NCI-H2081 treated with DMSO at 0.1 percent for 48 hours (cell line): ENCODE measurements at regions not wholly inside any gene's neighbourhood (a gene's known extent, or its start where the extent isn't known, plus 50 kb on each side); places are given as distances from the start of the nearest gene placed in this dataset.

Source experiments
- DNase-seq: peaks from one replicate; lab custom pipeline; 2025; lab: John Stamatoyannopoulos, UW

GRCh38 chr15:46441294-46442062 lies 806.6 kb downstream of the SQOR start:
- no peak for DNase-seq

DNA sequence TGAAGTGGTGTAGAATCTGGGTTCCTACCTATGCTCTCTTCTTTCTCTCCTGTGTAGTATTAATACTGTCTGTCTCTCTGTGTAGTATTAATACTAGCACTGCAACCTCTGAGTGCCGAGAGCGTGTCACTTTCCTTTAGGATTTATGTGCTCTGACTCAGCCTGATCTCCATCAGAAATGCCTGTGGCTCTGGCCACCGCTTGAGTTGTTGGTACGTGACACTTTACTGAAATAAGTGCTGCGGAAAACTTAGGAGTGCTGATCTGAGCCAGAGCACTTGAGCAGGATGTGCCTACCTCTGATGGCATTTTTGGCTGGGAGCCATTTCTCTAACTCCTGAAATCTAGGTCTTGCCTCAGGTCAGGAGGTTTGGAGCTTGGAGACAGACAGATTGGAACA lies 807.4 kb downstream of the SQOR start:
- no peak for DNase-seq

DNA sequence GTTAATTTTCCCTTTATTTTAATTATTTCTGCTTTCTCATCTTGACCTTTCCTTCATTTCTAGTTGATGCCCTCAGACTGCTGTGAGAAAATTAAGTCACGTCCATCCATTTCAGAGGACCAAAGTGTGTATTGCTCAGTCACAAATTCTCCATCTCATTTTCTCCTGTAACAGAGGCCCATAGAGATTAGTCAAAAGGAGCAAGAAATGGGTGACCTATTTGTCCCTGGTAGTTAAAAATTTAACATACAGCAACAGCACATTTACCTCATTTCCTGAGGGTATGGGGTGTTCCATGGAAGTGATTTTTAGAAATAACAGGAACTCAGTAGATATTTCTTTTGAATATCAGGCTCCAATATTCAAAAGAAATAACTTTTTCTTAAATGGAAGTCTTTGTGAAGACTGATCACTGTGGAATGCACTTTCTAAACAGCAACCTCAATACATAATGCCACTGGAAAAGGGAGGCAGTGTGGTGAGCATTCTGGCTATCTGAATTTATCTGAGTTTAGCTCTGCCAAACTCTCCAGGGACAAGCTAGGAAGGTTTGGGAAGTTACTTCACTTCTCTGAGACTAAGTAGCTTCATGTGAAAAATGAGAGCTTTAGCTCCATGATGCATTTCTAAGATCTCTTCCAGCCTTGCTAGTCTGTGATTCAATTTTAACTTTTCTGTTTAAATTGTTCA lies 808.2 kb downstream of the SQOR start:
- no peak for DNase-seq

DNA sequence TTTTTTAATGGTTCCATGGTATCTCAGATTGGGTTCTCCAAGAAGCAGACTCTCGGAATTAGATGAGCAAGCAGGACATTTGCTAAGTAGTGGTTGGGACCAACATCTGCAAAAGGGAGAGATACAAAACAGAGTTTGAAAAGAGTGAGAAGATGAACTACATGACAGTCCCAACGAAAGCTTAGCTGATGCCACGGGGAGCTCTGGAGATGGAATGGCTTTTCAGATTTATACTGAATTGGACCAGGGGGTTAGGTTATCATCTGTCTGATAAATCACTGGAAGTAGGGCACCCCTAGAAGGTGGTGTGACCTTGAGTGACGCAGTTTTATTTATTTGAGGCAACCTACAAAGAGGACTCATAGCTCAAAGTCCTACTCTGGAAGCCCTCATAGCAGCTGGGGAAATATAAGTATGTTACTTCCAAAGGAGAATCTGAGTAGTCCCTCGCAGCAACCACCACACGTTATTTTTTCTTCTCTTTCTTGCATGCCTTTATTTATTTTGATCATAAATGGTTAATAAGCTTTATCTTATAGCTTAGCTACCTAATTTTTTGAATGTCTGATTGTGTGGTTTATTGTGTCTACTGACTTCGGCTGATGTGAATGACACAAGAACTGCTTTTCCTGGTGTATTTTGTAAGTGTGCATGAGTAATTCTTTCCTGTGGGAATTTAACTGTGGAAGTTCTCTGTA lies 815.4 kb downstream of the SQOR start:
- DNase-seq: no peak

- no peak for DNase-seq
Measured at GRCh38 chr15:46450810-46451182, 816.0 kb downstream of the SQOR start.

- DNase-seq: no peak
Measured at GRCh38 chr15:46452297-46452820, 817.5 kb downstream of the SQOR start.

GRCh38 chr15:46456456-46456855 lies 821.6 kb downstream of the SQOR start:
- DNase-seq: no peak

DNA sequence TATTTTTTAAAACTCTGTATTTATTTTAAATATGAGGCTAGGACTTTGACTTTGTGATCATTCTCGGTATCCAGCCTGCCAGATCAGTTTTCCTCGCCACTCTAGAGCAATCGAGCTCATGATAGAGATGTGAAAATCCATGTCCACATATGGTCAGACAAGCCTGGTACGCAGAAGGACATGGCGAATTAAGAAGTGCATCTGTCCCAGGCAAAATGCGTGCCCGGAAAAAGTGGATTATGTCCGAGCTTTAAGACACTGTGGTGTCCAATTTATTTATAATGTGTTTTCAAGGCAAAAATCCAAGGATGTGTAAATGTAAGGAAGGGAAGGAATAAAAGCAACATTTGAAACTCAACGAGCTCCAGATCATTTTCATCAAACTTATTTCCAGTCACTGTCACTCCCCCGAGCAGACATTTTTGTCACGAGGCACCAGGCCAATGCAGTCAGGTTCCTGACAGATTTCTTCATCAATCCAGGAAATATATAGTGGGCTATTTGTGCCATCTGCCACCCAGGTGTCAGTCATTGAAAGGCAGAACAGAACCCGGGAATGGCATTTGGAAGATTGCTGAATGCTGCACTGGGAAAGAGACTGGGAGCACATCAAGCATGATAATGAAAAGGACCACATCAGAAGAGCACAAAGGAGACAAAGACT lies 825.7 kb downstream of the SQOR start:
- no peak for DNase-seq

- no peak for DNase-seq
Measured at GRCh38 chr15:46461416-46461815, 826.6 kb downstream of the SQOR start.

DNA sequence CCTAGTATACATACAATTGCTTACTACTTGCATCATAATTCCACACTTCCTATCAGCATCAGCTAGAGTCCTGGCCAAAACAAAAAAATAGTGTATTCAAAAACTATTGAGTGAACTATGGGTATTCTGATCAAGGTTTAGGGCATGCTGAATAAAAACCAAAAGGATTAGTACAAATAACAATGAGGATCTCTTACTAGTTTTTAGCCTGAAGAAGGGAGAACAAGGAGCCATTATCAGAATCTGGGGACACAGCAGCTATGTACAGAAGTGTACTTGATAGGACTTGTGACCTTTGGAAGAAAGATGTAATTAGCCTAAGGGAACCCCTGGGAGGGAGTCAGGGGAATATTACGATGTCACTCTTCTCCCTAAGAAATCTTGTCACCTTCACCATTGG lies 832.2 kb downstream of the SQOR start:
- DNase-seq: no peak

DNA sequence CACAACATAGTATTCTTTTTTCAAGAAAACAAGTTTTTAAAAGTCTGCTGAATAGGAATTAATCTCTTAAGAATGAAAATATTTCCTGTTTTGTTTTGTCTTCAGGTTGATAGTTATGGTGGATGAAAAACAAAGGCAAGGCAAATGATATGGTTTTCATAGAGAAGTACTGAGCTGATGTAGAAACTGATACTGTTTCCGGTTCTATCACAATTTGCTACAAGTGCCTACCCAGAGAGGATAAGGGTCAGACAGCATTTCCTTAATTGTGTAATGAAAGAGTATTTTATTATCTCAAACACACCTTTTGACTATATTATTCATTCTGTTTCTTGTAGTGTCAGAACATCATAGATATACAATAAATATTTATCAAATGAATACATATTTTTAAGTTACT lies 836.3 kb downstream of the SQOR start:
- DNase-seq: no peak

GRCh38 chr15:46489276-46489675 lies 854.4 kb downstream of the SQOR start:
- DNase-seq: no peak

- DNase-seq: no peak
Measured at GRCh38 chr15:46496491-46497115, 861.8 kb downstream of the SQOR start.

GRCh38 chr15:46502667-46503066 lies 867.8 kb downstream of the SQOR start:
- no peak for DNase-seq

GRCh38 chr15:46518381-46518780 lies 883.6 kb downstream of the SQOR start:
- DNase-seq: no peak

DNA sequence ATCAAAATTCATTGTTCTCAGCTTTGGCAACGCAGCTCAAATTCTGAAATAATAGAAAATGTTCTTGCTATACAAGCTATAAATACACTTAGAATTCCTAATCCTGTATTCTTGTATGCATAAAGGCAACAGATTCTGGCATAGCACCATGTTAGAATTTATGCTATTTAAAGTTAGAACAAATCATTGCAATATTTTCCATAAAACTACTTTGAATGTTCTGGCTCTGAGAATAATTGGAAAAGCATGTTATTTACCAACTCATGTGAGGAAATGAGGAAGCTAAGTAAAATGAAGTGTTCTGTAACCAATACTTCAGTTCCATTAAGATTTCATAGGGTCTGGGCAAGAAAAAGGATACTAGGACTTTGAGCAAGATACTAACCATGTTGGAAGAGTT lies 888.9 kb downstream of the SQOR start:
- DNase-seq: no peak

DNA sequence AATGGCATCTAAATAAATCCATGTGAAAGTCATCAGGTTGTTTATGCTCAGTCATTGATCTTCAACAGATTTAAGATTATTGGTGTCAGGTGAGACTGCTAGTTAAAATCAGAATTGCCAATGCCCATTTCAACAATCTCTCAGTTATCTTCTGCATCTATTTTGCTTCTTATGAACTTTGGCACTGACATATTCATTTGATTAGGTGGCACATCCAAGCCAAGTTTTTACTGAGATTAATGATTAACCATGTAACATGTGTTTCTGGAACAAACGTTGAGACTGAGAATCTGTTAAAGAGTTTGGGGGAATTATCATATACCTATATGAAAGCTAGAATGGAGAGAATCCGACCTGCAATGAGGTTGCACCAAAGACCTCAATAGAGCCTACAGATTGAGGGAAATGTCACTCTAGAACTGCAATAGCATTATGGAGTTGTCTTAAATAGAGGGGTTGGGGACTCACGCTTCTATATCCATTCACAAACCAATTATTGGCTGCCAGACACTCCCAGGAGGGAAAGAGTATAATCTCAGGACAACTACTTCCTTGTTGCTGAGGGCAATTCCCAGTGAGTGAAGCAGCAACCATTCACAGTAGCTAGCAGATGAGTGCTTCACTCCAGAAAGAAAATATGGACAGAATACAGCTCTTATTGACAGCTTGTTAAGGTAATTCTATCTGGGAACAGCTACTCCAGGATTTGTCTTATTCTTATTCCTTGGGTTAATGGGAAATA lies 891.3 kb downstream of the SQOR start:
- no peak for DNase-seq

- no peak for DNase-seq
Measured at GRCh38 chr15:46526726-46527110, 891.9 kb downstream of the SQOR start.

DNA sequence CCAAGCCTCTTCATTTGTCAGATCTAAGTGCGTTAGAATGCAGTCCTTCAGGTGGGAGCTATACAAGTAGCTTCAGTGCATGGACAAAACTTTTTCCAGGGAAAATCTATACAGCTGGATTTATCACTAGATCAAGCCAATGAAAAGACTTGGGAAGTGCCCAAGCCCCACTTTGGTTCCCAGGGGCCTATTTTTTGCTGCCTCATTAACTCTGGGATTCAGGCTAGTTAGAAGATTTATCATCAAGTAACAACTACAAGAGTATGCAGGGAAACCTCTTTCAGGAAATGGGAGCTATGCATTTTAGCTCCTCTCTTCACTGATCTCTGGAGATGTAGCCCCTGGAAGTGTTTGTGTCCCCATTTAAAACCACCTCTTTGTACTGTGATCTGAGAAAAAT lies 908.8 kb downstream of the SQOR start:
- no peak for DNase-seq

- no peak for DNase-seq
Measured at GRCh38 chr15:46548989-46549388, 914.2 kb downstream of the SQOR start.

DNA sequence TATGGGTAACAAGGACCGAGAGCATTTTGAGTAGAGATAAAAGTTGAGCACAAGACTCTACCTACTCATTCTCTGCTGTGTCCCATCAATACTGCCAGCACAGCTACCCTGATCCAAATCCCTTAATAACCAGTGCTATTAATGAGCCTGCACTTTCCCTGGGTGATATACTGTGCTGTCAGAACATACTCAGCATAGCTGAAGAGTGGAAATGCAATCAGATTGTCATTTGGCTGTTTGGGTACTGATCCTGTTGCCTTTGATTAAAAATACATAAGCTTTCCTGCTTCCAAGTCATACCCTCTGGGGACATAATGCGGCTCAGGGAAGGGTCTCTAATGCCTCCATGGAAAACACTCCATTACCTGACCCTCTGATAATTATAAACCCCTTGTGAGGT lies 917.5 kb downstream of the SQOR start:
- DNase-seq: no peak
